HG03135 (cell line): ENCODE measurements at regions not wholly inside any gene's neighbourhood (a gene's known extent, or its start where the extent isn't known, plus 50 kb on each side); places are given as distances from the start of the nearest gene placed in this dataset.
"Not testable (repeated sequence)": the region's sequence is repeated elsewhere in the genome, so short reads cannot be mapped to it uniquely, and the experiment has no call there.

Experiments
- ATAC-seq: cut with Tn5 transposase; IDR thresholded peaks from one replicate; pipeline ENCODE4 v1.9.1; 2021; ENCODE audit warnings: mild to moderate bottlenecking, moderate library complexity; ENCODE audit not compliant: unreplicated experiment

GRCh38 chr4:188372058-188372457 is 232.8 kb downstream of the TRIML1 start:
- ATAC-seq: no peak

- no peak for ATAC-seq
These were observed 233.6 kb downstream of the TRIML1 start for GRCh38 chr4:188372829-188373228.

GRCh38 chr4:188374871-188375270 is 235.6 kb downstream of the TRIML1 start:
- no peak for ATAC-seq

GRCh38 chr4:188377816-188378215 is 238.6 kb downstream of the TRIML1 start:
- ATAC-seq: no peak

- ATAC-seq: no peak
These were observed 243.9 kb downstream of the TRIML1 start for GRCh38 chr4:188383180-188383579.

GRCh38 chr4:188387179-188387791 is 248.0 kb downstream of the TRIML1 start:
- ATAC-seq: no peak

GRCh38 chr4:188391349-188391748 is 252.1 kb downstream of the TRIML1 start:
- not testable (repeated sequence) for ATAC-seq

- no peak for ATAC-seq
These were observed 256.8 kb downstream of the TRIML1 start for GRCh38 chr4:188396037-188396436.

GRCh38 chr4:188399834-188400233 is 260.6 kb downstream of the TRIML1 start:
- no peak for ATAC-seq

- no peak for ATAC-seq
These were observed 261.2 kb downstream of the TRIML1 start for GRCh38 chr4:188400451-188400850.

- ATAC-seq: no peak
These were observed 264.0 kb downstream of the TRIML1 start for GRCh38 chr4:188403272-188403671.

GRCh38 chr4:188405071-188405835 is 266.0 kb downstream of the TRIML1 start:
- ATAC-seq: not testable (repeated sequence)

GRCh38 chr4:188408244-188409030 is 269.2 kb downstream of the TRIML1 start:
- no peak for ATAC-seq

GRCh38 chr4:188409851-188410250 is 270.6 kb downstream of the TRIML1 start:
- no peak for ATAC-seq

- no peak for ATAC-seq
These were observed 272.6 kb downstream of the TRIML1 start for GRCh38 chr4:188411805-188412204.

GRCh38 chr4:188412499-188412898 is 273.3 kb downstream of the TRIML1 start:
- ATAC-seq: no peak

GRCh38 chr4:188414441-188414840 is 275.2 kb downstream of the TRIML1 start:
- ATAC-seq: no peak

- no peak for ATAC-seq
These were observed 277.9 kb downstream of the TRIML1 start for GRCh38 chr4:188417181-188417580.

GRCh38 chr4:188423039-188423438 is 283.8 kb downstream of the TRIML1 start:
- ATAC-seq: no peak

- ATAC-seq: no peak
These were observed 289.7 kb downstream of the TRIML1 start for GRCh38 chr4:188428935-188429334.

GRCh38 chr4:188429965-188430364 is 290.7 kb downstream of the TRIML1 start:
- ATAC-seq: no peak

- ATAC-seq: no peak
These were observed 291.1 kb downstream of the TRIML1 start for GRCh38 chr4:188430384-188430783.
